ENCODE measurements at regions not wholly inside any gene's neighbourhood (a gene's known extent, or its start where the extent isn't known, plus 50 kb on each side); places are given as distances from the start of the nearest gene placed in this dataset.

DNA sequence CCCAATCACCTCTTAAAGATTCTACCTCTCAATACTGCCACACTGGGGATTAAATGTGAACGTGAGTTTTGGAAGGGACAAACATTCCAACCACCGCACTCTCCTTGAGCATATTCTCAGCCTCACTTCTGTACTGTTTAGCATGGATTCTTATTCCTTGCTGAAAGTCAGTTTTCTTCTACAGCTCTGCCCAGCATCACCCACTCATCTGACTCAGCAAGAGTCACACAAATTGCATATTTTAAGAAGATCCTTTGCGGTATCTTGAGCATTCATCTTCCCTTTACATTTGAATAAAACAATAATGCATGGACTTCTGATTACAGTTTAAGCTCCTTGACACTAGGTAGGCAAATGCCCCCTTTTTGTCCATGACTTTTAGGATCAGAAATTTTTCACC, 251.6 kb upstream of the MKLN1 start:
- TF ChIP-seq TEAD4 (IDR thresholded peaks at IDR 0.05) (no peak), CEBPB (IDR thresholded peaks at IDR 0.05) (no peak), RAD21 (IDR thresholded peaks at IDR 0.05; ENCODE audit: low read depth) (no peak), TAF1 (IDR thresholded peaks at IDR 0.05; ENCODE audit: low read depth) (no peak), EGR1 (IDR thresholded peaks at IDR 0.05) (no peak), TCF12 (IDR thresholded peaks at IDR 0.05; ENCODE audit: low read depth) (no peak), MAX (IDR thresholded peaks at IDR 0.05) (no peak), NFIC (IDR thresholded peaks at IDR 0.05) (no peak), YY1 (IDR thresholded peaks at IDR 0.05; ENCODE audit: low read depth) (no peak), EP300 (IDR thresholded peaks at IDR 0.05; ENCODE audit: borderline replicate concordance) (no peak), CREB1 (IDR thresholded peaks at IDR 0.05; ENCODE audit: low read depth) (no peak), ZBTB7A (IDR thresholded peaks at IDR 0.05; ENCODE audit: low read depth) (no peak)
- TF ChIP-seq, protein P1, sequence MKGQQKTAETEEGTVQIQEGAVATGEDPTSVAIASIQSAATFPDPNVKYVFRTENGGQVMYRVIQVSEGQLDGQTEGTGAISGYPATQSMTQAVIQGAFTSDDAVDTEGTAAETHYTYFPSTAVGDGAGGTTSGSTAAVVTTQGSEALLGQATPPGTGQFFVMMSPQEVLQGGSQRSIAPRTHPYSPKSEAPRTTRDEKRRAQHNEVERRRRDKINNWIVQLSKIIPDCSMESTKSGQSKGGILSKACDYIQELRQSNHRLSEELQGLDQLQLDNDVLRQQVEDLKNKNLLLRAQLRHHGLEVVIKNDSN (IDR thresholded peaks at IDR 0.05) = no peak
- TF ChIP-seq, protein P2, sequence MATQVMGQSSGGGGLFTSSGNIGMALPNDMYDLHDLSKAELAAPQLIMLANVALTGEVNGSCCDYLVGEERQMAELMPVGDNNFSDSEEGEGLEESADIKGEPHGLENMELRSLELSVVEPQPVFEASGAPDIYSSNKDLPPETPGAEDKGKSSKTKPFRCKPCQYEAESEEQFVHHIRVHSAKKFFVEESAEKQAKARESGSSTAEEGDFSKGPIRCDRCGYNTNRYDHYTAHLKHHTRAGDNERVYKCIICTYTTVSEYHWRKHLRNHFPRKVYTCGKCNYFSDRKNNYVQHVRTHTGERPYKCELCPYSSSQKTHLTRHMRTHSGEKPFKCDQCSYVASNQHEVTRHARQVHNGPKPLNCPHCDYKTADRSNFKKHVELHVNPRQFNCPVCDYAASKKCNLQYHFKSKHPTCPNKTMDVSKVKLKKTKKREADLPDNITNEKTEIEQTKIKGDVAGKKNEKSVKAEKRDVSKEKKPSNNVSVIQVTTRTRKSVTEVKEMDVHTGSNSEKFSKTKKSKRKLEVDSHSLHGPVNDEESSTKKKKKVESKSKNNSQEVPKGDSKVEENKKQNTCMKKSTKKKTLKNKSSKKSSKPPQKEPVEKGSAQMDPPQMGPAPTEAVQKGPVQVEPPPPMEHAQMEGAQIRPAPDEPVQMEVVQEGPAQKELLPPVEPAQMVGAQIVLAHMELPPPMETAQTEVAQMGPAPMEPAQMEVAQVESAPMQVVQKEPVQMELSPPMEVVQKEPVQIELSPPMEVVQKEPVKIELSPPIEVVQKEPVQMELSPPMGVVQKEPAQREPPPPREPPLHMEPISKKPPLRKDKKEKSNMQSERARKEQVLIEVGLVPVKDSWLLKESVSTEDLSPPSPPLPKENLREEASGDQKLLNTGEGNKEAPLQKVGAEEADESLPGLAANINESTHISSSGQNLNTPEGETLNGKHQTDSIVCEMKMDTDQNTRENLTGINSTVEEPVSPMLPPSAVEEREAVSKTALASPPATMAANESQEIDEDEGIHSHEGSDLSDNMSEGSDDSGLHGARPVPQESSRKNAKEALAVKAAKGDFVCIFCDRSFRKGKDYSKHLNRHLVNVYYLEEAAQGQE (IDR thresholded peaks at IDR 0.05; ENCODE audit: low read depth) = no peak

Data from Ishikawa (cell line).